Mesendoderm (in vitro differentiated cells): ENCODE measurements at regions not wholly inside any gene's neighbourhood (a gene's known extent, or its start where the extent isn't known, plus 50 kb on each side); places are given as distances from the start of the nearest gene placed in this dataset.

Experiments used
- DNase-seq: peaks from one replicate; pipeline ENCODE4 v3.0.0; 2013
- H2AK5ac ChIP-seq: 2 replicates; pipeline ENCODE4 v1.6.1; 2013; ENCODE audit warnings: low read length, inconsistent platforms
- H2BK120ac ChIP-seq: 2 replicates; pipeline ENCODE4 v1.6.1; 2013; ENCODE audit warnings: low read depth, mild to moderate bottlenecking, low read length, moderate library complexity, mixed read lengths
- H2BK15ac ChIP-seq: replicated peaks from 2 replicates; pipeline ENCODE4 v1.6.1; 2013; ENCODE audit warnings: low read depth, mild to moderate bottlenecking, moderate library complexity
- H2BK5ac ChIP-seq: 2 replicates; pipeline ENCODE4 v1.6.1; 2013; ENCODE audit warnings: low read length, inconsistent platforms
- H3K18ac ChIP-seq: 2 replicates; pipeline ENCODE4 v1.6.1; 2013; ENCODE audit warnings: mild to moderate bottlenecking, low read length, mixed read lengths
- H3K23ac ChIP-seq: one replicate; pipeline ENCODE4 v1.6.1; 2013; ENCODE audit warnings: low read length
- H3K27ac ChIP-seq: 2 replicates; pipeline ENCODE4 v1.5.1; 2013; ENCODE audit warnings: low read depth, mild to moderate bottlenecking, inconsistent platforms, low read length, moderate library complexity
- H3K27me3 ChIP-seq: 2 replicates; pipeline ENCODE4 v1.6.1; 2013; ENCODE audit warnings: low read length, control low read depth, mild to moderate bottlenecking, inconsistent platforms; ENCODE audit not compliant: insufficient read depth, poor library complexity
- H3K36me3 ChIP-seq: 2 replicates; pipeline ENCODE4 v1.6.1; 2013; ENCODE audit warnings: low read length, inconsistent platforms; ENCODE audit not compliant: control insufficient read depth, insufficient read depth
- H3K4ac ChIP-seq: one replicate; pipeline ENCODE4 v1.6.1; 2013; ENCODE audit warnings: low read depth, mild to moderate bottlenecking, low read length, moderate library complexity
- H3K4me1 ChIP-seq: 2 replicates; pipeline ENCODE4 v1.6.1; 2013; ENCODE audit warnings: low read depth, low read length, inconsistent platforms; ENCODE audit not compliant: control insufficient read depth
- H3K4me2 ChIP-seq: 2 replicates; pipeline ENCODE4 v1.6.1; 2013; ENCODE audit warnings: low read length
- H3K4me3 ChIP-seq: 2 replicates; pipeline ENCODE4 v1.5.1; 2013; ENCODE audit warnings: mild to moderate bottlenecking, low read length
- H3K56ac ChIP-seq: one replicate; pipeline ENCODE4 v1.6.1; 2013; ENCODE audit warnings: low read length
- H3K79me1 ChIP-seq: 2 replicates; pipeline ENCODE4 v1.6.1; 2013; ENCODE audit warnings: low read length, inconsistent platforms
- H3K79me2 ChIP-seq: 2 replicates; pipeline ENCODE4 v1.6.1; 2013; ENCODE audit warnings: mild to moderate bottlenecking, low read length; ENCODE audit not compliant: control insufficient read depth, insufficient read depth
- H3K9ac ChIP-seq: 2 replicates; pipeline ENCODE4 v1.6.1; 2013; ENCODE audit warnings: low read length, inconsistent platforms
- H4K5ac ChIP-seq: one replicate; pipeline ENCODE4 v1.6.1; 2013; ENCODE audit warnings: low read length
- H4K8ac ChIP-seq: one replicate; pipeline ENCODE4 v1.6.1; 2013; ENCODE audit warnings: low read depth, mild to moderate bottlenecking, control low read depth, low read length, moderate library complexity
- WGBS: extraction: QIAGEN DNeasy Blood & Tissue Kit; methylation state at CpG from one replicate; pipeline ENCODE4 v1.1.7; 2013; ENCODE audit warnings: low lambda C conversion rate, missing lambda C conversion rate; ENCODE audit not compliant: insufficient coverage; ENCODE audit errors: extremely low coverage; 5-methylcytosine and 5-hydroxymethylcytosine counted together

- Histone ChIP-seq H3K36me3 (no peaks in the 10 kb centered on the region), H4K8ac (no peak overlapping the region), H3K79me1 (no peaks in the 10 kb centered on the region), H3K4ac (no peak overlapping the region), H2BK15ac (no peak overlapping the region), H3K18ac (no peak overlapping the region), H3K23ac (no peak overlapping the region), H2BK120ac (no peak overlapping the region), H3K4me3 (no peak overlapping the region), H3K4me2 (no peak overlapping the region), H3K27me3 (no peaks in the 10 kb centered on the region), H3K9ac (no peak overlapping the region), H2BK5ac (no peak overlapping the region), H3K4me1 (no peaks in the 10 kb centered on the region), H2AK5ac (no peak overlapping the region), H4K5ac (no peak overlapping the region), H3K27ac (no peak overlapping the region), H3K79me2 (no peaks in the 10 kb centered on the region), H3K56ac (no peak overlapping the region)
- DNase-seq, result no peak
- no CpG with 5 or more reads among the region's 4 CpGs for WGBS
These were observed 159.8 kb upstream of the GLRA1 start for GRCh38 chr5:152084476-152084875.

DNA sequence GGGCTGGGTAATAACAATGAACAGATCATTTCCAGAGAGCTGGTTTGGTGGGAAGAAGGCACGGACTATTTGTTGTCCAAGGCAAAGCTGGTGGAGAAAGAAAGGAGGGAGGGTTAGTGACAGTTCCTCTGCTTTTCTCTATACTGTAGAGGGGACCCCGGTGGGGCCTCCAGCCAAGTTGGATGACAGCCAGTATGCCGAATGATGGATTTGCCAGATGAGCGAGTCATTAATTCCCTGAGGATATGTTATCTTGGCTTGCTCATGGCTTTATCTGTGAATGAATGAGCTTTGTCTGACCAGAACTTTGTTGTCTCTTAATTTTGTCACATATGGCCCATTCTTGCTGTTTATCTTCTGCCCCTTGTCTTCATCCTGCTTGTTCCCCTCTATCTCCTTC, 158.6 kb upstream of the GLRA1 start:
- no CpG with 5 or more reads among the region's 4 CpGs for WGBS
- H3K4me2 ChIP-seq, result no peak overlapping the region
- H3K27ac ChIP-seq, result no peak overlapping the region

GRCh38 chr5:152072091-152072490, 147.4 kb upstream of the GLRA1 start:
- H3K36me3 ChIP-seq, result no peaks in the 10 kb centered on the region
- no peak overlapping the region for H4K5ac ChIP-seq
- H3K79me2 ChIP-seq, result no peaks in the 10 kb centered on the region
- no peaks in the 10 kb centered on the region for H3K27me3 ChIP-seq
- DNase-seq, result peak; percentile 35
- H3K79me1 ChIP-seq, result no peaks in the 10 kb centered on the region
- peak overlapping the region; percentile 29 for H2AK5ac ChIP-seq
- H3K4me2 ChIP-seq, result no peak overlapping the region
- WGBS, result no CpG with 5 or more reads among the region's 2 CpGs
- no peak overlapping the region for H3K56ac ChIP-seq
- H3K23ac ChIP-seq, result no peak overlapping the region
- no peak overlapping the region for H3K27ac ChIP-seq
- H3K4me3 ChIP-seq, result no peak overlapping the region
- H2BK15ac ChIP-seq, result no peak overlapping the region
- no peak overlapping the region for H4K8ac ChIP-seq
- H3K4ac ChIP-seq, result no peak overlapping the region
- H3K4me1 ChIP-seq, result peaks cover 4% of the 10 kb centered on the region
- H3K18ac ChIP-seq, result no peak overlapping the region
- no peak overlapping the region for H2BK120ac ChIP-seq
- H3K9ac ChIP-seq, result no peak overlapping the region
- no peak overlapping the region for H2BK5ac ChIP-seq

More for the DNA sequence above, 158.6 kb upstream of the GLRA1 start:
- Histone ChIP-seq H2BK15ac (no peak overlapping the region), H3K36me3 (no peaks in the 10 kb centered on the region), H3K9ac (no peak overlapping the region), H3K4me3 (no peak overlapping the region), H3K56ac (no peak overlapping the region), H3K18ac (no peak overlapping the region), H3K79me1 (no peaks in the 10 kb centered on the region), H3K79me2 (no peaks in the 10 kb centered on the region), H4K5ac (no peak overlapping the region), H3K4me1 (no peaks in the 10 kb centered on the region), H3K4ac (no peak overlapping the region), H2BK5ac (no peak overlapping the region), H3K27me3 (no peaks in the 10 kb centered on the region), H3K23ac (no peak overlapping the region), H4K8ac (no peak overlapping the region), H2AK5ac (no peak overlapping the region), H2BK120ac (no peak overlapping the region)
- DNase-seq, result no peak

DNA sequence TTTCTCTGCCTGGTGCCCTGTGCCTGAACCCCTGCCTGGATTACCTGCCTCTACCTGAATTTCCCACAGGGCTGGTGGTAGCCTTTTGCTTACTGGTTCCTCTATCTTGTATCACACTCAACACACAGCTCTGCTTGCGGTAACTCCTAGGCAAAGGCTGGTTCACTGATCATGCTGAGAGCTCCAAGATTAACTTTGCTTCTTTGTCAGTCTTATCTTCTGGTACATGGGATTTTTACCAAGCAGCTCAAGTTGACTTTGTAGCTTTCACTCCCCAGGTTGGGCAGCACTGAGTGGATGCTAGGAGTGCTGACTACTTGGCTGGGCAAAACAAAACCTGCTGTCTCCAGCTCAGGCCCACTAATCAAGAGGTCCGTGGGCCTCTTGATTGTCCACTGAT, 145.9 kb upstream of the GLRA1 start:
- Histone ChIP-seq H3K23ac (no peak overlapping the region), H3K18ac (no peak overlapping the region), H2AK5ac (no peak overlapping the region), H2BK5ac (no peak overlapping the region), H2BK15ac (no peak overlapping the region), H3K4me1 (peaks cover 4% of the 10 kb centered on the region), H3K79me1 (no peaks in the 10 kb centered on the region), H3K36me3 (no peaks in the 10 kb centered on the region), H3K4me2 (no peak overlapping the region), H4K5ac (no peak overlapping the region), H3K56ac (no peak overlapping the region), H3K4ac (no peak overlapping the region), H3K79me2 (no peaks in the 10 kb centered on the region), H3K27ac (no peak overlapping the region), H3K4me3 (no peak overlapping the region), H4K8ac (no peak overlapping the region), H3K27me3 (no peaks in the 10 kb centered on the region), H2BK120ac (no peak overlapping the region), H3K9ac (no peak overlapping the region)
- DNase-seq, result peak; percentile 54
- no CpG with 5 or more reads among the region's 2 CpGs for WGBS

DNA sequence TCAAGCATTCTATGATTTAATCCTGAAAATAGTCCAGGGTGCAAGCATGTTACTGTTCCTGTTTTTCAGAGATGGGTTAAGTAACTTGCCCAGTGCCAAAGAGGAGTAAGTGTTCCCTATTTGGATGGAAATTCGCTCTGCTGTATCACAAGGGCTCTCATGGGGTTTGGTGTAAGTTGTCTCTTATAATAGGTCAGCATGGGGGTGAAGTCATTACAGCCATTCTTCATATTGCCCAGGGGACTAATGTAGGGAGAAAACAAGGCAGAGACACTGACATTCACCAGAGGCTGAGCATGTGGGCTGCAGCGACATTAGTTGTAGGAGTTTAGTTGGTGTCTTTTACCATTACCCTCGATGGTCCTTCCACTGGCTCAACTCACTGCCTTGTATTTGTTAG, 142.1 kb upstream of the GLRA1 start:
- Histone ChIP-seq H2AK5ac (no peak overlapping the region), H2BK5ac (no peak overlapping the region), H3K27ac (no peak overlapping the region), H2BK120ac (no peak overlapping the region), H3K4me2 (no peak overlapping the region), H3K79me2 (no peaks in the 10 kb centered on the region), H4K5ac (no peak overlapping the region), H3K36me3 (no peaks in the 10 kb centered on the region), H3K23ac (no peak overlapping the region), H3K4me3 (no peak overlapping the region), H2BK15ac (peak overlapping the region; percentile 23), H3K18ac (no peak overlapping the region), H3K9ac (no peak overlapping the region), H3K79me1 (no peaks in the 10 kb centered on the region), H3K56ac (no peak overlapping the region), H4K8ac (no peak overlapping the region), H3K4ac (no peak overlapping the region), H3K4me1 (no peaks in the 10 kb centered on the region), H3K27me3 (no peaks in the 10 kb centered on the region)
- no peak for DNase-seq
- WGBS, result no CpG with 5 or more reads among the region's 3 CpGs

DNA sequence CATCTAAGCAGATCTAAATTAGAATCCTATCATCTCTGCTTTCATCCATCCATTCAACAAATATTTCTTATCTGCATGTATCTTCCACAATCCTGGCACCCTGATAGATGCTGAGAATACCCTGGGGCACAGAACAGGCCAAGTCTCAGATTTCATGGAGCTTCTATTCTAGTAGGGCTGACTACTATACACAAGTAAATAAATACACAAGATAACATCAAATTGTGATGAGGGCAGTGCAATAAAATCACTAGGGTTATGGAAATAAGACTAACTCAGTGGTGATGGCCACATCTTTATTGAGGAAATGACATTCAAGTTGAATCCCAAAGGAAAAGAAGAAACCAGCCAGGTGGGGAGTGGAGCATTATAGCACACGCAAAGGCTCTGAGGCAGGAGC, 138.4 kb upstream of the GLRA1 start:
- Histone ChIP-seq H3K18ac (no peak overlapping the region), H3K79me1 (no peaks in the 10 kb centered on the region), H2AK5ac (no peak overlapping the region), H4K5ac (no peak overlapping the region), H3K4me3 (no peak overlapping the region), H2BK120ac (no peak overlapping the region), H3K27me3 (no peaks in the 10 kb centered on the region), H3K36me3 (no peaks in the 10 kb centered on the region), H3K4me1 (no peaks in the 10 kb centered on the region), H3K4me2 (no peak overlapping the region), H3K27ac (no peak overlapping the region), H3K79me2 (no peaks in the 10 kb centered on the region), H3K4ac (no peak overlapping the region), H3K56ac (no peak overlapping the region), H3K23ac (no peak overlapping the region), H2BK5ac (no peak overlapping the region), H4K8ac (no peak overlapping the region), H2BK15ac (no peak overlapping the region), H3K9ac (no peak overlapping the region)
- WGBS, result no CpG with 5 or more reads among the region's 1 CpG
- DNase-seq, result no peak
